Kidney (tissue), 13 donors: ENCODE measurements at regions not wholly inside any gene's neighbourhood (a gene's known extent, or its start where the extent isn't known, plus 50 kb on each side); places are given as distances from the start of the nearest gene placed in this dataset.

ENCODE experiments used
- DNase-seq, 5 donors: peaks; one replicate each; pipeline ENCODE4 v3.0.0-alpha.2; 2013 to 2020
- FAIRE-seq: peaks from 2 replicates; lab custom pipeline; 2012; peaks lifted over from hg19 to GRCh38; lab: Jason Lieb, UNC
- H3K27ac ChIP-seq, 2 donors: one replicate each; pipeline ENCODE4 v1.7.0; 2013; ENCODE audit warnings: low read depth in 2 of 2, low read length in 2 of 2, inconsistent platforms in 1 of 2
- H3K27me3 ChIP-seq: one replicate; pipeline ENCODE4 v1.7.1; 2013; ENCODE audit warnings: low read length, inconsistent platforms; ENCODE audit not compliant: control insufficient read depth, insufficient read depth
- H3K36me3 ChIP-seq, 3 donors: one replicate each; pipeline versions ENCODE4 v1.7.0 to v1.7.1; 2013; ENCODE audit warnings: low read length in 3 of 3, control low read depth in 1 of 3, inconsistent platforms in 1 of 3; ENCODE audit not compliant: insufficient read depth in 3 of 3, control insufficient read depth in 2 of 3
- H3K4me1 ChIP-seq, 3 donors: one replicate each; pipeline versions ENCODE4 v1.7.0 to v1.7.1; 2013; ENCODE audit warnings: low read length in 3 of 3, inconsistent platforms in 1 of 3, low read depth in 1 of 3; ENCODE audit not compliant: control insufficient read depth in 2 of 3, insufficient read depth in 2 of 3
- H3K4me3 ChIP-seq, 3 donors: one replicate each; pipeline versions ENCODE4 v1.7.0 to v1.8.1; 2013; ENCODE audit warnings: low read length in 3 of 3, control low read depth in 1 of 3, inconsistent platforms in 1 of 3
- H3K9ac ChIP-seq, 3 donors: one replicate each; pipeline versions ENCODE4 v1.7.0 to v1.7.1; 2013; ENCODE audit warnings: low read length in 3 of 3, control low read depth in 1 of 3, inconsistent platforms in 1 of 3
- H3K9me3 ChIP-seq, 3 donors: one replicate each; pipeline versions ENCODE4 v1.7.0 to v1.7.1; 2013; ENCODE audit warnings: low read length in 3 of 3, control low read depth in 1 of 3, inconsistent platforms in 1 of 3; ENCODE audit not compliant: control insufficient read depth in 2 of 3, insufficient read depth in 1 of 3
- intact Hi-C: fragments of 100-400 bp; cut with DNase I; formaldehyde crosslinking; loops from one replicate; pipeline ENCODE4 v1.11.1; 2022
- TF ChIP-seq, protein P1 (sequence below): IDR thresholded peaks from 3 replicates; pipeline ENCODE4 v1.5.1; 2012; ENCODE audit warnings: mild to moderate bottlenecking, moderate library complexity, borderline replicate concordance; ENCODE audit not compliant: insufficient read depth; ENCODE audit errors: extremely low read depth
- donor health status: control.
- donor health status: control.
- donor health status: control.
- donor health status: control.
- donor health status: control.
- donor health status: DM: yes; HTN: yes; CAD: no.
- donor health status: Normal renal cell carcinoma (clear cell type).

DNA sequence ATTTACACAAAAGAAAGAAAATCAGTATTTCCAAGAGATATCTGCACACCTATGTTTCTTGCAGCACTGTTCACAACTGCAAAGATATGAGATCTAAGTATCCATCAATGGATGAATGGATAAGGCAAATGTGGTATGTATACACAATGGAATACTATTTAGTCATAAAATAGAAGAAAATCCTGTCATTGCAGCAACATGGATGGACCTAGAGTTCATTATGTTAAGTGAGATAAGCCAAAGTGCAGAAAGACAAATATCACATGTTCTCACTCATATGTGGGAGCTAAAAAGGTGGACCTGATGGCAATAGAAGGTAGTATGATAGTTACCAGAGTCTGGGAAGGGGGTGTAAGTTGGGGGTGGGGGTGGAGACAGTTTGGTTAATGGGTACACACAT lies 1171.6 kb downstream of the SORCS1 start:
- Histone ChIP-seq H3K4me1 (no peaks in the 10 kb centered on the region), H3K36me3 (no peaks in the 10 kb centered on the region), H3K4me3 (no peak overlapping the region), H3K9me3 (no peaks in the 10 kb centered on the region), H3K9ac (no peak overlapping the region), H3K27ac (no peak overlapping the region), H3K27me3 (no peaks in the 10 kb centered on the region)
- TF ChIP-seq, protein P1, sequence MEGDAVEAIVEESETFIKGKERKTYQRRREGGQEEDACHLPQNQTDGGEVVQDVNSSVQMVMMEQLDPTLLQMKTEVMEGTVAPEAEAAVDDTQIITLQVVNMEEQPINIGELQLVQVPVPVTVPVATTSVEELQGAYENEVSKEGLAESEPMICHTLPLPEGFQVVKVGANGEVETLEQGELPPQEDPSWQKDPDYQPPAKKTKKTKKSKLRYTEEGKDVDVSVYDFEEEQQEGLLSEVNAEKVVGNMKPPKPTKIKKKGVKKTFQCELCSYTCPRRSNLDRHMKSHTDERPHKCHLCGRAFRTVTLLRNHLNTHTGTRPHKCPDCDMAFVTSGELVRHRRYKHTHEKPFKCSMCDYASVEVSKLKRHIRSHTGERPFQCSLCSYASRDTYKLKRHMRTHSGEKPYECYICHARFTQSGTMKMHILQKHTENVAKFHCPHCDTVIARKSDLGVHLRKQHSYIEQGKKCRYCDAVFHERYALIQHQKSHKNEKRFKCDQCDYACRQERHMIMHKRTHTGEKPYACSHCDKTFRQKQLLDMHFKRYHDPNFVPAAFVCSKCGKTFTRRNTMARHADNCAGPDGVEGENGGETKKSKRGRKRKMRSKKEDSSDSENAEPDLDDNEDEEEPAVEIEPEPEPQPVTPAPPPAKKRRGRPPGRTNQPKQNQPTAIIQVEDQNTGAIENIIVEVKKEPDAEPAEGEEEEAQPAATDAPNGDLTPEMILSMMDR: no peak
- DNase-seq (no peak), FAIRE-seq (no peak)
- intact Hi-C loops: no loop called here

DNA sequence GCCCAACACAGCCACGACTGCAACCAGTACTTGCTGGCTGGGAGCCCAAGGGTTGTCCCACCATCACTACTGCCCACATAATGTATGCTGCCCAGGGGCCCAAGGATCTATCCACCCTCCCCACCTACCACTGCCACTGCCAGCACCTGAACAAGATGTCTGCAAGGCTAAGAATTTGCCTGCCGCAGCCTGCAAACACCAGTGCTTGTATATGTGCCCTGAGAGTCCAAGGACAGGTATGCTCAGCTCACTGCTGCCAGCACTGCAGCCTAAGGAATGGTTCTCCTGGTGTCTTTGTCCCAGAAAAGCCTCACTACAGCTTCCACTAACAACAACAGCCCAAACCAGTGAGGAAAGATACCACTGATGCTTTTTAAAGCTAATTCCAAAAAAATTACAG lies 1174.0 kb downstream of the SORCS1 start:
- TF ChIP-seq, protein P1: no peak
- Histone ChIP-seq H3K4me1 (peaks cover 0 to 5% (median 0%) of the 10 kb centered on the region in 3 donors), H3K9ac (no peak overlapping the region), H3K36me3 (no peaks in the 10 kb centered on the region), H3K27ac (no peak overlapping the region), H3K9me3 (no peaks in the 10 kb centered on the region), H3K4me3 (no peak overlapping the region), H3K27me3 (no peaks in the 10 kb centered on the region)
- intact Hi-C loops: no loop called here
- FAIRE-seq: no peak
- no peak for DNase-seq

DNA sequence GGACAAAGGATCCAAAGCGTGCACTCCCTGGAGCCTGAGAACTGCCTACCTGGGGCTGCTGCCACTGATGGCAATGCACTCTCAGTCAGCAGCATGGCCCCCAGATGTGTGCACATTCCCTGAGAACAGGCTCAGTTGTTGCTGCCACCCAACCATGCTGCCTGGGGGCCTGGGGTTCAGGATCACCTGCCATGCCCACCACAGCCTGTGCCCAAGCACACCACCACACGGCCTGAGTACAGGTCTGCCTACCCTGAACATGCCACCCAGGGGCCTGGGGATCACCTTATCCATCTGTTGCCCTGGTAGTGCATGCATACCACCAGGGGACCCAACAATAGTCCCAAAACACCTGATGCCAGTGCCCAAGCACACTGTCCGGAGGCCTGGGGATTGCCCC lies 1174.5 kb downstream of the SORCS1 start:
- H3K27ac ChIP-seq: no peak overlapping the region
- no peaks in the 10 kb centered on the region for H3K36me3 ChIP-seq
- peak in 1 of 5 donors; percentile 42 for DNase-seq
- H3K4me3 ChIP-seq: no peak overlapping the region
- no peak for FAIRE-seq
- intact Hi-C loops: no loop called here
- no peaks in the 10 kb centered on the region for H3K27me3 ChIP-seq
- H3K9me3 ChIP-seq: no peaks in the 10 kb centered on the region
- TF ChIP-seq, protein P1: no peak
- no peak overlapping the region for H3K9ac ChIP-seq
- H3K4me1 ChIP-seq: peaks cover 0 to 5% (median 0%) of the 10 kb centered on the region in 3 donors

DNA sequence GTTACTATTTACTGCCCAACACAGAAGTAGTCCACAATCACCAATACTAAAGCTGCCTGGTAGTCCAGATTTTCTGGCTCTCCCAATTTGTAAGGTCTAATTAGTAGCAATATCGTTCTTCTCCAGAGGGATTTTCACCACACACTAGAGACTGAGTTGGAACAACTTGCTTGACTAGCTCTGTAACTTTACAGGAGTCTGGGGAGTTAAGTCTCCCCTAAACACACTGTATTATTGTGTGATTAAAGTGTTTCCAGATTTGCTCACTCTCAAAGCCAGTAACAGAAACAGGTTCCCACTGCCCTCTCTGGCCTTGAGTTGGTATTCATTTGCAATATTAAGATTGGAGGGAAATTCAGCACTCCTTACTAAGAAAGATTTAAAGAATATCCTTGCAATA lies 1175.7 kb downstream of the SORCS1 start:
- Histone ChIP-seq H3K9ac (no peak overlapping the region), H3K4me1 (peaks cover 0 to 5% (median 0%) of the 10 kb centered on the region in 3 donors), H3K36me3 (no peaks in the 10 kb centered on the region), H3K9me3 (no peaks in the 10 kb centered on the region), H3K27ac (no peak overlapping the region), H3K27me3 (no peaks in the 10 kb centered on the region), H3K4me3 (no peak overlapping the region)
- TF ChIP-seq, protein P1: no peak
- intact Hi-C loops: no loop called here
- DNase-seq (no peak), FAIRE-seq (no peak)
